ENCODE measurements at regions not wholly inside any gene's neighbourhood (a gene's known extent, or its start where the extent isn't known, plus 50 kb on each side); places are given as distances from the start of the nearest gene placed in this dataset.

DNA sequence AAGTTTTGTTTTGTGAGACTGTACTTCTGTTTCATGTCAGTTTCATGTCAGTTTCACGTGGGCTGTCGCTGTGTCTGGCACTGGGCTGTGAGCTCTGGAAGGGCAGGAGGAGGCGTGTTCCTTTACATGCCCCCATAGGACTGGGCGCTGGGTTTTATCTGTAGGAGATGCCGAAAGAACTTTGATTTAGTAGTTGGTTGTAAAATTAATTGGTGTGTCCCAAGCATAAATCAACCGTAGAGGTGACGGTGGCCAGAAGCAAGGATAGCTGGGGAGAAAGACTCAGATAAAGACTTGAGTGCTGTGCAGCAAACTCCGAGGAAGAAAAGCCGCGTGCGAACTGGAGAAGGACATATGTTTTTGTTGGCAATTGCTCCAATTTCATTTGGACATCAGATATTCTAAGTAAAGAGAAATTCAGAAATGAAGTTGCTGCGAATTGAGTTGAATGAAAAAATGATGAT is 182.5 kb downstream of the VRK1 start (continued):
- TF ChIP-seq ZNF530 (tag by site-specific recombination; IDR thresholded peaks at IDR 0.05; ENCODE audit: low read depth) (no peak), KLF10 (tag by site-specific recombination; IDR thresholded peaks at IDR 0.05) (peak; percentile 92), ZNF221 (tag by site-specific recombination; IDR thresholded peaks at IDR 0.05; ENCODE audit: borderline replicate concordance) (no peak), ZNF211 (tag by site-specific recombination; IDR thresholded peaks at IDR 0.05; ENCODE audit: low read depth) (no peak), ZNF792 (tag by site-specific recombination; IDR thresholded peaks at IDR 0.05) (no peak), YY1 (tag by site-specific recombination; IDR thresholded peaks at IDR 0.05) (no peak), ZNF350 (tag by site-specific recombination; IDR thresholded peaks at IDR 0.05) (no peak), GLI4 (tag by site-specific recombination; IDR thresholded peaks at IDR 0.05) (no peak), ZNF585B (tag by site-specific recombination; IDR thresholded peaks at IDR 0.05) (no peak), ZBTB8A (tag by site-specific recombination; IDR thresholded peaks at IDR 0.05) (peak; percentile 81), ZNF426 (tag by site-specific recombination; IDR thresholded peaks at IDR 0.05) (no peak), ZNF184 (tag by site-specific recombination; IDR thresholded peaks at IDR 0.05) (0 out of 2 replicates have a peak, but pooled peaks have one; percentile 24), ZNF768 (tag by site-specific recombination; IDR thresholded peaks at IDR 0.05) (no peak), ZNF624 (tag by site-specific recombination; IDR thresholded peaks at IDR 0.05) (no peak), ZNF701 (tag by site-specific recombination; IDR thresholded peaks at IDR 0.05) (no peak), ZNF830 (tag by site-specific recombination; IDR thresholded peaks at IDR 0.05; ENCODE audit: low read depth) (no peak), ZNF544 (tag by site-specific recombination; IDR thresholded peaks at IDR 0.05) (no peak), OSR2 (tag by site-specific recombination; IDR thresholded peaks at IDR 0.05) (peak; percentile 97)
- TF ChIP-seq, protein P1, sequence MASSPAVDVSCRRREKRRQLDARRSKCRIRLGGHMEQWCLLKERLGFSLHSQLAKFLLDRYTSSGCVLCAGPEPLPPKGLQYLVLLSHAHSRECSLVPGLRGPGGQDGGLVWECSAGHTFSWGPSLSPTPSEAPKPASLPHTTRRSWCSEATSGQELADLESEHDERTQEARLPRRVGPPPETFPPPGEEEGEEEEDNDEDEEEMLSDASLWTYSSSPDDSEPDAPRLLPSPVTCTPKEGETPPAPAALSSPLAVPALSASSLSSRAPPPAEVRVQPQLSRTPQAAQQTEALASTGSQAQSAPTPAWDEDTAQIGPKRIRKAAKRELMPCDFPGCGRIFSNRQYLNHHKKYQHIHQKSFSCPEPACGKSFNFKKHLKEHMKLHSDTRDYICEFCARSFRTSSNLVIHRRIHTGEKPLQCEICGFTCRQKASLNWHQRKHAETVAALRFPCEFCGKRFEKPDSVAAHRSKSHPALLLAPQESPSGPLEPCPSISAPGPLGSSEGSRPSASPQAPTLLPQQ (tag by site-specific recombination; IDR thresholded peaks at IDR 0.05) = peak; percentile 58
- TF ChIP-seq, protein P2, sequence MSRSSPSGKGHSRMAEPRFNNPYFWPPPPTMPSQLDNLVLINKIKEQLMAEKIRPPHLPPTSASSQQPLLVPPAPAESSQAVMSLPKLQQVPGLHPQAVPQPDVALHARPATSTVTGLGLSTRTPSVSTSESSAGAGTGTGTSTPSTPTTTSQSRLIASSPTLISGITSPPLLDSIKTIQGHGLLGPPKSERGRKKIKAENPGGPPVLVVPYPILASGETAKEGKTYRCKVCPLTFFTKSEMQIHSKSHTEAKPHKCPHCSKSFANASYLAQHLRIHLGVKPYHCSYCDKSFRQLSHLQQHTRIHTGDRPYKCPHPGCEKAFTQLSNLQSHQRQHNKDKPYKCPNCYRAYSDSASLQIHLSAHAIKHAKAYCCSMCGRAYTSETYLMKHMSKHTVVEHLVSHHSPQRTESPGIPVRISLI (tag by site-specific recombination; IDR thresholded peaks at IDR 0.05) = peak; percentile 55; the same call in 1 of the 2 replicates
- TF ChIP-seq, protein P3, sequence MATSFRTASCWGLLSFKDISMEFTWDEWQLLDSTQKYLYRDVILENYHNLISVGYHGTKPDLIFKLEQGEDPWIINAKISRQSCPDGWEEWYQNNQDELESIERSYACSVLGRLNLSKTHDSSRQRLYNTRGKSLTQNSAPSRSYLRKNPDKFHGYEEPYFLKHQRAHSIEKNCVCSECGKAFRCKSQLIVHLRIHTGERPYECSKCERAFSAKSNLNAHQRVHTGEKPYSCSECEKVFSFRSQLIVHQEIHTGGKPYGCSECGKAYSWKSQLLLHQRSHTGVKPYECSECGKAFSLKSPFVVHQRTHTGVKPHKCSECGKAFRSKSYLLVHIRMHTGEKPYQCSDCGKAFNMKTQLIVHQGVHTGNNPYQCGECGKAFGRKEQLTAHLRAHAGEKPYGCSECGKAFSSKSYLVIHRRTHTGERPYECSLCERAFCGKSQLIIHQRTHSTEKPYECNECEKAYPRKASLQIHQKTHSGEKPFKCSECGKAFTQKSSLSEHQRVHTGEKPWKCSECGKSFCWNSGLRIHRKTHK (tag by site-specific recombination; IDR thresholded peaks at IDR 0.05) = no peak
- TF ChIP-seq, protein P4, sequence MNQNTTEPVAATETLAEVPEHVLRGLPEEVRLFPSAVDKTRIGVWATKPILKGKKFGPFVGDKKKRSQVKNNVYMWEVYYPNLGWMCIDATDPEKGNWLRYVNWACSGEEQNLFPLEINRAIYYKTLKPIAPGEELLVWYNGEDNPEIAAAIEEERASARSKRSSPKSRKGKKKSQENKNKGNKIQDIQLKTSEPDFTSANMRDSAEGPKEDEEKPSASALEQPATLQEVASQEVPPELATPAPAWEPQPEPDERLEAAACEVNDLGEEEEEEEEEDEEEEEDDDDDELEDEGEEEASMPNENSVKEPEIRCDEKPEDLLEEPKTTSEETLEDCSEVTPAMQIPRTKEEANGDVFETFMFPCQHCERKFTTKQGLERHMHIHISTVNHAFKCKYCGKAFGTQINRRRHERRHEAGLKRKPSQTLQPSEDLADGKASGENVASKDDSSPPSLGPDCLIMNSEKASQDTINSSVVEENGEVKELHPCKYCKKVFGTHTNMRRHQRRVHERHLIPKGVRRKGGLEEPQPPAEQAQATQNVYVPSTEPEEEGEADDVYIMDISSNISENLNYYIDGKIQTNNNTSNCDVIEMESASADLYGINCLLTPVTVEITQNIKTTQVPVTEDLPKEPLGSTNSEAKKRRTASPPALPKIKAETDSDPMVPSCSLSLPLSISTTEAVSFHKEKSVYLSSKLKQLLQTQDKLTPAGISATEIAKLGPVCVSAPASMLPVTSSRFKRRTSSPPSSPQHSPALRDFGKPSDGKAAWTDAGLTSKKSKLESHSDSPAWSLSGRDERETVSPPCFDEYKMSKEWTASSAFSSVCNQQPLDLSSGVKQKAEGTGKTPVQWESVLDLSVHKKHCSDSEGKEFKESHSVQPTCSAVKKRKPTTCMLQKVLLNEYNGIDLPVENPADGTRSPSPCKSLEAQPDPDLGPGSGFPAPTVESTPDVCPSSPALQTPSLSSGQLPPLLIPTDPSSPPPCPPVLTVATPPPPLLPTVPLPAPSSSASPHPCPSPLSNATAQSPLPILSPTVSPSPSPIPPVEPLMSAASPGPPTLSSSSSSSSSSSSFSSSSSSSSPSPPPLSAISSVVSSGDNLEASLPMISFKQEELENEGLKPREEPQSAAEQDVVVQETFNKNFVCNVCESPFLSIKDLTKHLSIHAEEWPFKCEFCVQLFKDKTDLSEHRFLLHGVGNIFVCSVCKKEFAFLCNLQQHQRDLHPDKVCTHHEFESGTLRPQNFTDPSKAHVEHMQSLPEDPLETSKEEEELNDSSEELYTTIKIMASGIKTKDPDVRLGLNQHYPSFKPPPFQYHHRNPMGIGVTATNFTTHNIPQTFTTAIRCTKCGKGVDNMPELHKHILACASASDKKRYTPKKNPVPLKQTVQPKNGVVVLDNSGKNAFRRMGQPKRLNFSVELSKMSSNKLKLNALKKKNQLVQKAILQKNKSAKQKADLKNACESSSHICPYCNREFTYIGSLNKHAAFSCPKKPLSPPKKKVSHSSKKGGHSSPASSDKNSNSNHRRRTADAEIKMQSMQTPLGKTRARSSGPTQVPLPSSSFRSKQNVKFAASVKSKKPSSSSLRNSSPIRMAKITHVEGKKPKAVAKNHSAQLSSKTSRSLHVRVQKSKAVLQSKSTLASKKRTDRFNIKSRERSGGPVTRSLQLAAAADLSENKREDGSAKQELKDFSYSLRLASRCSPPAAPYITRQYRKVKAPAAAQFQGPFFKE (tag by site-specific recombination; IDR thresholded peaks at IDR 0.05; ENCODE audit: borderline replicate concordance) = no peak
- TF ChIP-seq, protein P5, sequence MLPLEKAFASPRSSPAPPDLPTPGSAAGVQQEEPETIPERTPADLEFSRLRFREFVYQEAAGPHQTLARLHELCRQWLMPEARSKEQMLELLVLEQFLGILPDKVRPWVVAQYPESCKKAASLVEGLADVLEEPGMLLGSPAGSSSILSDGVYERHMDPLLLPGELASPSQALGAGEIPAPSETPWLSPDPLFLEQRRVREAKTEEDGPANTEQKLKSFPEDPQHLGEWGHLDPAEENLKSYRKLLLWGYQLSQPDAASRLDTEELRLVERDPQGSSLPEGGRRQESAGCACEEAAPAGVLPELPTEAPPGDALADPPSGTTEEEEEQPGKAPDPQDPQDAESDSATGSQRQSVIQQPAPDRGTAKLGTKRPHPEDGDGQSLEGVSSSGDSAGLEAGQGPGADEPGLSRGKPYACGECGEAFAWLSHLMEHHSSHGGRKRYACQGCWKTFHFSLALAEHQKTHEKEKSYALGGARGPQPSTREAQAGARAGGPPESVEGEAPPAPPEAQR (tag by site-specific recombination; IDR thresholded peaks at IDR 0.05) = 0 out of 2 replicates have a peak, but pooled peaks have one; percentile 70
- TF ChIP-seq, protein P6, sequence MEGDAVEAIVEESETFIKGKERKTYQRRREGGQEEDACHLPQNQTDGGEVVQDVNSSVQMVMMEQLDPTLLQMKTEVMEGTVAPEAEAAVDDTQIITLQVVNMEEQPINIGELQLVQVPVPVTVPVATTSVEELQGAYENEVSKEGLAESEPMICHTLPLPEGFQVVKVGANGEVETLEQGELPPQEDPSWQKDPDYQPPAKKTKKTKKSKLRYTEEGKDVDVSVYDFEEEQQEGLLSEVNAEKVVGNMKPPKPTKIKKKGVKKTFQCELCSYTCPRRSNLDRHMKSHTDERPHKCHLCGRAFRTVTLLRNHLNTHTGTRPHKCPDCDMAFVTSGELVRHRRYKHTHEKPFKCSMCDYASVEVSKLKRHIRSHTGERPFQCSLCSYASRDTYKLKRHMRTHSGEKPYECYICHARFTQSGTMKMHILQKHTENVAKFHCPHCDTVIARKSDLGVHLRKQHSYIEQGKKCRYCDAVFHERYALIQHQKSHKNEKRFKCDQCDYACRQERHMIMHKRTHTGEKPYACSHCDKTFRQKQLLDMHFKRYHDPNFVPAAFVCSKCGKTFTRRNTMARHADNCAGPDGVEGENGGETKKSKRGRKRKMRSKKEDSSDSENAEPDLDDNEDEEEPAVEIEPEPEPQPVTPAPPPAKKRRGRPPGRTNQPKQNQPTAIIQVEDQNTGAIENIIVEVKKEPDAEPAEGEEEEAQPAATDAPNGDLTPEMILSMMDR (tag by site-specific recombination; IDR thresholded peaks at IDR 0.05) = no peak
